Activated naive CD4-positive, alpha-beta T cell treated with anti-CD3 and anti-CD28 coated beads for 36 hours (primary cell): ENCODE measurements at regions not wholly inside any gene's neighbourhood (a gene's known extent, or its start where the extent isn't known, plus 50 kb on each side); places are given as distances from the start of the nearest gene placed in this dataset.
A peak's percentile ranks its signal among the peaks of the same experiment; 100 is the strongest.
"Not testable (repeated sequence)": the region's sequence is repeated elsewhere in the genome, so short reads cannot be mapped to it uniquely, and the experiment has no call there.

Experiments used
- CTCF ChIA-PET: fragments of 350-600 bp; sonication (Branson Sonifier 250); formaldehyde crosslinking; loops from one replicate; lab custom pipeline; 2021; ENCODE audit warnings: antibody characterized with exemption; lab: Charles Lee
- DNase-seq: peaks from one replicate; pipeline ENCODE4 v3.0.0-alpha.2; 2020
- H3K27ac Mint-ChIP-seq: one replicate; pipeline ENCODE4 v1.8.0; 2021; ENCODE audit warnings: mild to moderate bottlenecking, mixed read lengths
- H3K27me3 Mint-ChIP-seq: one replicate; pipeline ENCODE4 v1.8.0; 2021; ENCODE audit warnings: low read depth, mixed read lengths
- H3K36me3 Mint-ChIP-seq: one replicate; pipeline ENCODE4 v1.8.0; 2021; ENCODE audit warnings: low read depth, mixed read lengths
- H3K4me1 Mint-ChIP-seq: one replicate; pipeline ENCODE4 v1.8.0; 2021; ENCODE audit warnings: low read depth, mixed read lengths
- H3K4me3 Mint-ChIP-seq: one replicate; pipeline ENCODE4 v1.8.0; 2021; ENCODE audit warnings: mild to moderate bottlenecking, moderate library complexity, mixed read lengths
- H3K9me3 Mint-ChIP-seq: one replicate; pipeline ENCODE4 v1.8.0; 2021; ENCODE audit warnings: mixed read lengths
- intact Hi-C: fragments of 100-400 bp; cut with micrococcal nuclease; formaldehyde crosslinking; loops from one replicate; pipeline ENCODE4 v1.15.1; 2023

DNA sequence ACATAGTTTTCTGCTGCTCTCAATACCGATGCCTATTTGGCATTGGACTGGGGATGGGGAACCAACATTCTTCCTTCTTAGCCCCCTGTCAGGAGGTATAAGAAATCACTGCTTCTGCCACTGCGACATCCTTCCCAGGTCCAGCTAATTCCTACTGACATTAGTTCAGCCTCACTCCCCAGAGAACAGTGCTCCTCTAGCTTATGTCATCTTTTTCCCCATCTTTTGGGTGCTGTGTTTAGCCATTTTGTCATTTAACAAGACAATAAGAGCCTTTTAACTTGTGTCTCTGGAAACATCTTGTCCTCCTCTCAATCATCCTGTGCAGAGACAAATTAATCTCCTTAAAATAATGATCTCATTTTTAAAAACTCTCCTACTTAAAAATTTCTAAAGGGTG is 167.0 kb upstream of the PLXNC1 start:
- no peak for DNase-seq
- H3K4me1 Mint-ChIP-seq, result peaks cover 27% of the 10 kb centered on the region
- H3K27ac Mint-ChIP-seq, result no peak overlapping the region
- H3K4me3 Mint-ChIP-seq, result no peak overlapping the region
- H3K36me3 Mint-ChIP-seq, result no peaks in the 10 kb centered on the region
- H3K9me3 Mint-ChIP-seq, result no peaks in the 10 kb centered on the region
- CTCF ChIA-PET, result interaction anchor here (0.9 to 10.3 kb wide), 5 partner anchors 20 to 412 kb away, joined by 3 to 136 read pairs (median 3); no protein-coding TSS in a partner anchor
- H3K27me3 Mint-ChIP-seq, result no peaks in the 10 kb centered on the region
- intact Hi-C loops, result no loop called here

DNA sequence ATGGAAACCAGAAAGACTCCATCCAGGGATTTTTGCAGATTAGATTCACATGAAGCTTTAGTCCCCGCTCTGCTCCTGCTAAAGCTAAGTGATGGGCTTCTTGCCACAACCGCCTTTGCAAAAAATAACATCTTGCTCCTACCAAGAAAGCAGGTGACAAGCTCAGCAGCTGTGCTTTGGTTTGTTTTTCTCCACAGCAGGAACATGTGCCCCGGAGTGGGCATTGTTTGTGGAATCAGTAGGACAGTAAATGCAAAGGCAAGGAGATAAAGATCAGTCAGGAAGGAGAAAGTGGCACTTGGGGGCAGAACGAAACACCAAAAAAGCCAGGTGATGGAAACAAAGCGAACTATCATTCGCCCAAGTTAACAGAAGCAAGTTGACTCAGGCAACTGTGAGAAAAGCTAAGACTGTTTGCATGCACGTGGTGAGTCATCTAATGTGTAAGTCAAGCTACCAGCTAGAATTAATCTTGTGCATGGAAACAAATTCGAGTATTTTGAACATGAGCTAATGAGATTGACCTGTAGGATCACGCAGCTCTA is 165.5 kb upstream of the PLXNC1 start:
- Mint-ChIP-seq H3K27ac (peak overlapping the region; percentile 22), H3K9me3 (no peaks in the 10 kb centered on the region), H3K4me1 (peaks cover 27% of the 10 kb centered on the region), H3K4me3 (no peak overlapping the region), H3K27me3 (no peaks in the 10 kb centered on the region), H3K36me3 (no peaks in the 10 kb centered on the region)
- CTCF ChIA-PET, result interaction anchor here (0.7 to 10.3 kb wide), 13 partner anchors 9 to 413 kb away, joined by 3 to 136 read pairs (median 4); no protein-coding TSS in a partner anchor
- peak; percentile 76 for DNase-seq
- intact Hi-C loops, result loop anchor here (1.0 kb wide), 5 partner anchors 48 to 413 kb away; no protein-coding TSS in a partner anchor

DNA sequence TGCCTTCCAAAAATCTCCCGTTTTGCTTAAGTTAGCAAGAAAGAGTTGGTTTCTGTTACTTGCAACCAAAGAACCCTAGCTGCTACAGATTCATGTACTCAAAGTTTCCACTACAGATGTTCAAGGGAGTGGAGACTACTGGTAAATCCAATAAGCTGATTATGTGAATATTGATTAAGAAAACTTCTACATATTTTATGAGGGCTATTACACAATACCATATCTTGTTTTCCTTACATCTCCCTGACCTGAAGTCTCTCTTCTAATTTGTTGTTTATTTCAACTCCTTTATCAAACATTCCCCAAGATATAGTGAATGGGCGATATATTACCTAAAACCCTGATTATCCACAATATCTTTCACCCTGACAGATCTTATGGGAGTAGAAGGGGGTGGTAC is 164.4 kb upstream of the PLXNC1 start:
- H3K27me3 Mint-ChIP-seq, result no peaks in the 10 kb centered on the region
- H3K9me3 Mint-ChIP-seq, result no peaks in the 10 kb centered on the region
- H3K27ac Mint-ChIP-seq, result no peak overlapping the region
- no peak for DNase-seq
- intact Hi-C loops, result no loop called here
- no peak overlapping the region for H3K4me3 Mint-ChIP-seq
- H3K4me1 Mint-ChIP-seq, result peaks cover 26% of the 10 kb centered on the region
- no peaks in the 10 kb centered on the region for H3K36me3 Mint-ChIP-seq
- CTCF ChIA-PET, result interaction anchor here (0.9 to 10.3 kb wide), 3 partner anchors 19 to 117 kb away, joined by 3 to 136 read pairs (median 9); no protein-coding TSS in a partner anchor

DNA sequence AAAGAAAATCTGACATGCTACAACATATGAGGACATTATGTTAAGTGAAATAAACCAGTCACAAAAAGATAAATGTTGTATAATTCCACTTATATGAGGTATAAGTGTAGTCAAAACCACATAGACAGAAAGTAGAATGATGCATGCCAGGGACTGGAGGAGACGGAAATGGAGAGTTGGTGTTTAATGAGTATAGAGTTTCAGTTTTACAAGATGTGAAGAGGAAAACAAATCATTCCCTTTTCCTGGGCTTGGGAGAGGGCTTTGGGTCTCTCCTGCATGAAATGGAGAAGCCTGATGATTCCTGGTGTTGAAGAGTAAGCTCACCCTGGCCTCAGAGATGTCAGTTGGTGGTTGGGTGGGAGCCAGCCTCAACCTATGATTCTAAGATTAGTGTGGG is 158.4 kb upstream of the PLXNC1 start:
- Mint-ChIP-seq H3K4me1 (peaks cover 2% of the 10 kb centered on the region), H3K36me3 (no peaks in the 10 kb centered on the region), H3K4me3 (no peak overlapping the region), H3K27me3 (no peaks in the 10 kb centered on the region), H3K9me3 (no peaks in the 10 kb centered on the region), H3K27ac (no peak overlapping the region)
- intact Hi-C loops, result no loop called here
- DNase-seq, result no peak
- CTCF ChIA-PET, result interaction anchor here (0.8 kb wide), 1 partner anchor 112 kb away, joined by 3 read pairs; no protein-coding TSS in a partner anchor

DNA sequence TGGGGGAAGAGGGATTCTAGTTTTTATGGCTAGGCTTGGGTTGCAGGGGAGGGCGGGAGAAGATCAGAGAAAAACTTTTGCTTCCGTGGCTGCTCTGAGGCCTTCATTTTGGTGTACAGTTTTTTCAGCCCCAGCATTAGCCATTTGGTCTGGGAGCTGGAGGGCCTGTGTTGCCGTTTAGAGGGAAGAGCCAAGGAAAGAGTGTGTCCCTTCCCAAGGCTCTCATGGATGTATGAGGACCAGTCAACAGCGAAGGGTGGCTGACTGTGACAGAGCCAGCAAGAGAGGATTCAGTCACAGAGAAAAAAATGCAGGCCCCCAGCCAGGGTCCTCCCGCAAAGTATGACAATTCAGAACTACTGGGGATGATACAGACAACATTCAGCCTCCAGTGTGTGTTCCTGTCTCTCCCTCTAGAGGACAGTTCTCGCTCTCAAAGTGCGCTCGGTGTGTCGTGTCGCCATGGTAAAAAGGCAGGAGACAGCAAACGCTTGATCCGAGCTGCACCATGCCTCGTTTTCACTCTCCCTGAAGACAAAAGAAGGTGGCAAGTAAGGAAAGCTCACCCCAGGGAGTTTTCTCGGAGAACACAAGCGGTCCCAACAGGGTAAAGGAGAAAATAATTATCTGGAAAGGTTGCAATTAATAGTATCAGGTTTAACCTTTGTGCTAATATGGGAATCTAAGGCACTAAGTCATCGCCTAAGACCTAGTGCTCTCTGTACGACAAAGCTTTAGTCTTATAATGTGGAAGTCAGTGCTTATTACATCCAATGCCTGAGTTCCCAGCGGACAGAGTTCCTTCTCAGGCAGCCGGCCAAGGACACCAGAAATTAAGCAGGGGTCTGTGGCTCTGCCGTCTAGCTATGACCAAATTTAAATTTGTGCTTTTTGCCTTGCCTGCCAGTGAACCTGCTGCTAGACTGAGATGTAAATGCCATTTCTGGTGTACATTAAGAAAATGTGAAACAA is 157.3 kb upstream of the PLXNC1 start:
- Mint-ChIP-seq H3K27me3 (no peaks in the 10 kb centered on the region), H3K9me3 (no peaks in the 10 kb centered on the region), H3K4me3 (no peak overlapping the region), H3K27ac (no peak overlapping the region), H3K36me3 (no peaks in the 10 kb centered on the region), H3K4me1 (peaks cover 2% of the 10 kb centered on the region)
- intact Hi-C loops, result no loop called here
- no peak for DNase-seq
- CTCF ChIA-PET, result interaction anchor here (0.5 to 0.7 kb wide), 2 partner anchors 8 to 12 kb away, joined by 3 to 4 read pairs; no protein-coding TSS in a partner anchor

DNA sequence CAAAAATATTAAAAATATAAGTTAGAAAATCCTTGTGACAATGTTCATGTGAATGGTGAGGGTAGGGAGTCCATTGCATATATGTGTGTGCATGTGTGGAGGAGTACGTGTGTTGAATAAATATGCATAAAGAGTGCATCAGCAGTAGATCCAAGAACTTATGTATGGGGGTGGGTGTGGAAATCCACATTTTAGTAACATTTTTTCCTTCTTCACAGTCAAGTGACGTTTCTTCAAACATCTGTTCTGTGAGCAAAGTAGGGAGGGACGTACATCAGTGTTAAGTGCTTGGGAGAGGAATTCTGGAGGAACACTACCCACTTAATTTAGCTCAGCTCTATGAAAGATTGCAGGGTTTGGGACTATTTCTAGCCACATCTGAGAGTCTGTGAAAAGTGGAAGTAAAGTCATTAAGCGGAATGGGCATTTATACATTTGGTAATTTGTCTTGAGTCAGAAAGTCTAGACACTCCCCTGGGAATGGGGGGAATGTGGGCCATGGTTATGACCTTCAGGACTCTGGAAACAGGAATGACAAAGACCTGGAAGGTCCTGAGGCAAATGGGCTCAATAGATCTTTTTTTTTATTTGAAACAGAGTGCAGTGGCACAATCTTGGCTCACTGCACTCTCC is 156.4 kb upstream of the PLXNC1 start:
- Mint-ChIP-seq H3K4me1 (peaks cover 2% of the 10 kb centered on the region), H3K4me3 (no peak overlapping the region), H3K9me3 (no peaks in the 10 kb centered on the region), H3K27ac (no peak overlapping the region), H3K36me3 (no peaks in the 10 kb centered on the region), H3K27me3 (no peaks in the 10 kb centered on the region)
- intact Hi-C loops, result no loop called here
- CTCF ChIA-PET, result interaction anchor here (0.7 kb wide), 1 partner anchor 9 kb away, joined by 4 read pairs; no protein-coding TSS in a partner anchor
- no peak for DNase-seq

- CTCF ChIA-PET, result interaction anchor here (0.5 to 1.3 kb wide), 2 partner anchors 106 to 115 kb away, joined by 3 to 6 read pairs; no protein-coding TSS in a partner anchor
Measured at GRCh38 chr12:93994721-93995120, 153.7 kb upstream of the PLXNC1 start.

GRCh38 chr12:93996321-93996720 is 152.1 kb upstream of the PLXNC1 start:
- no peak for DNase-seq
- intact Hi-C loops, result no loop called here
- Mint-ChIP-seq H3K27me3 (no peaks in the 10 kb centered on the region), H3K9me3 (peaks cover 13% of the 10 kb centered on the region), H3K27ac (no peak overlapping the region), H3K4me3 (no peak overlapping the region), H3K4me1 (no peaks in the 10 kb centered on the region), H3K36me3 (no peaks in the 10 kb centered on the region)
- CTCF ChIA-PET, result no interaction called here

More at GRCh38 chr12:93994721-93995120, 153.7 kb upstream of the PLXNC1 start:
- Mint-ChIP-seq H3K27me3 (no peaks in the 10 kb centered on the region), H3K27ac (no peak overlapping the region), H3K4me3 (no peak overlapping the region), H3K36me3 (no peaks in the 10 kb centered on the region), H3K9me3 (peaks cover 13% of the 10 kb centered on the region), H3K4me1 (peaks cover 2% of the 10 kb centered on the region)
- no peak for DNase-seq
- intact Hi-C loops, result no loop called here

DNA sequence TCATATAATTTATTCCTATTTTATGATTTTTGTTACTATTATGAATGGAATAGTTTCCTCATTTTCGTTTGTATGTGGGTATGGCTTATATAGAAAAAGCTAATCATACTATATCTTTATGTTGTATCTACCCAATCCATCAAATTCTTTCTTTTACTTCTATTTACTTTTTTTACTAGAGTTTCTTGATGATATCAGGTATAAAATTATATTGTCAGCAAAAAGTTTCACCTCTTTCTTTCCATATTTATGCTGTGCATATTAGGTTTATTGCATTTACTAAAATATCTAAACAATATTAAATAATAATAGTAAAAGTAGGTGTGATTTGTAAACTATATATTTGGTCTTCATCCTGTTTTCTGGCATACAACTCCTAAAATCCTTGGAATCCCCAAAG is 146.7 kb upstream of the PLXNC1 start:
- no peak for DNase-seq
- intact Hi-C loops, result no loop called here
- H3K4me3 Mint-ChIP-seq, result no peak overlapping the region
- H3K9me3 Mint-ChIP-seq, result peaks cover 43% of the 10 kb centered on the region
- H3K36me3 Mint-ChIP-seq, result peaks cover 11% of the 10 kb centered on the region
- CTCF ChIA-PET, result no interaction called here
- H3K4me1 Mint-ChIP-seq, result peaks cover 6% of the 10 kb centered on the region
- no peaks in the 10 kb centered on the region for H3K27me3 Mint-ChIP-seq
- H3K27ac Mint-ChIP-seq, result no peak overlapping the region

GRCh38 chr12:94002925-94003324 is 145.5 kb upstream of the PLXNC1 start:
- H3K4me3 Mint-ChIP-seq, H3K27me3 Mint-ChIP-seq, DNase-seq, H3K27ac Mint-ChIP-seq, intact Hi-C loops: not testable (repeated sequence)
- CTCF ChIA-PET, result interaction anchor here (0.6 kb wide), 1 partner anchor 278 kb away, joined by 5 read pairs; no protein-coding TSS in a partner anchor
- peaks cover 43% of the 10 kb centered on the region for H3K9me3 Mint-ChIP-seq
- peaks cover 11% of the 10 kb centered on the region for H3K36me3 Mint-ChIP-seq
- H3K4me1 Mint-ChIP-seq, result peaks cover 13% of the 10 kb centered on the region

DNA sequence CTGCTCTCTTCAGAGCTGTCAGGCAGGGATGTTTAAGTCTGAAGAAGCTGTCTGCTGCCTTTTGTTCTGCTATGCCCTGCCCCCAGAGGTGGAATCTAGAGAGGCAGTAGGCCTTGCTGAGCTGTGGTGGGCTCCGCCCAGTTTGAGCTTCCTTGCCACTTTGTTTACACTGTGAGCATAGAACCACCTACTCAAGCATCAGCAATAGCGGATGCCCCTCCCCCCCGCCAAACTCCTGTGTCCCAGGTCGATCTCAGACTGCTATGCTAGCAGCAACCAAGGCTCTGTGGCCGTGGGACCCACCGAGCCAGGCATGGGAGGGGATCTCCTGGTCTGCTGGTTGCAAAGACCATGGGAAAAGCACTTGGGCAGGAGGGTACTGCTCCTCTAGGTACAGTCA is 140.5 kb upstream of the PLXNC1 start:
- Mint-ChIP-seq H3K4me1 (peaks cover 27% of the 10 kb centered on the region), H3K36me3 (peaks cover 11% of the 10 kb centered on the region), H3K9me3 (peaks cover 25% of the 10 kb centered on the region)
- DNase-seq, result peak; percentile 68
- intact Hi-C loops, H3K4me3 Mint-ChIP-seq, H3K27ac Mint-ChIP-seq, H3K27me3 Mint-ChIP-seq: not testable (repeated sequence)
- CTCF ChIA-PET, result interaction anchor here (1.0 to 1.9 kb wide), 4 partner anchors 15 to 94 kb away, joined by 3 to 7 read pairs (median 4); no protein-coding TSS in a partner anchor

DNA sequence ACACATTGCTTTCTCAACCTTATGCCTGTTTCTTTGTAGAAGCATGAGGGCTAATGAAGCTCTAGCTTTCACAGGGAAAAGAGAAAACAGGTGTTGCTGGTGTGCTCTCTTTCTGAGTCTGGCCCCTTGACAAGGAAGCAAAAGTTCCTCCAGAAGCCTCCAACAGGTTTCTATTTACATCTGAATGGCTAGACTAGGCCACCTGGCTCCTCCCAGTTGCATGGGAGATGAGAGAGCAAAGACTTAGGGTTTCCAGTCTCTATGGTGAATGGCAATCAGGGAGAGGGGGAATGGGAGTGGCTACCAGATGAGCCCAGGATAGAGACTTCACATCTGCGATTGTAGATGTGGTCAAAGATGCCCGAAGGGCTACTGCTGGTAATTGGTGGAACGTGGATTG is 138.1 kb upstream of the PLXNC1 start:
- no peak overlapping the region for H3K27ac Mint-ChIP-seq
- no peak overlapping the region for H3K4me3 Mint-ChIP-seq
- CTCF ChIA-PET, result interaction anchor here (0.7 to 1.4 kb wide), 2 partner anchors 18 to 28 kb away, joined by 3 read pairs; no protein-coding TSS in a partner anchor
- DNase-seq, result no peak
- H3K36me3 Mint-ChIP-seq, result peaks cover 3% of the 10 kb centered on the region
- intact Hi-C loops, result no loop called here
- H3K9me3 Mint-ChIP-seq, result peaks cover 12% of the 10 kb centered on the region
- peaks cover 36% of the 10 kb centered on the region for H3K4me1 Mint-ChIP-seq
- no peaks in the 10 kb centered on the region for H3K27me3 Mint-ChIP-seq
